Hepatocyte (in vitro differentiated cells): ENCODE measurements at regions not wholly inside any gene's neighbourhood (a gene's known extent, or its start where the extent isn't known, plus 50 kb on each side); places are given as distances from the start of the nearest gene placed in this dataset.
"Not testable (repeated sequence)": the region's sequence is repeated elsewhere in the genome, so short reads cannot be mapped to it uniquely, and the experiment has no call there.

ENCODE experiments used
- CTCF ChIP-seq: fragments of 200-600 bp; sonication (generic); IDR thresholded peaks from 2 replicates; pipeline ENCODE4 v1.5.1; 2016; ENCODE audit warnings: antibody characterized with exemption, mild to moderate bottlenecking; ENCODE audit not compliant: poor library complexity
- EZH2 ChIP-seq: fragments of 200-600 bp; sonication (generic); IDR thresholded peaks from 2 replicates; pipeline ENCODE4 v1.6.1; 2016; ENCODE audit warnings: antibody characterized with exemption, mild to moderate bottlenecking, borderline replicate concordance

- TF ChIP-seq CTCF, EZH2: not testable (repeated sequence)
Observed at GRCh38 chr13:76268307-76268706, 617.9 kb downstream of the KCTD12 start.
